Subcutaneous abdominal adipose tissue (tissue), 5 donors: ENCODE measurements at regions not wholly inside any gene's neighbourhood (a gene's known extent, or its start where the extent isn't known, plus 50 kb on each side); places are given as distances from the start of the nearest gene placed in this dataset.

ENCODE experiments used
- H3K27ac ChIP-seq: one replicate; pipeline ENCODE4 v1.7.0; 2013; ENCODE audit warnings: low read depth, mild to moderate bottlenecking, inconsistent platforms, low read length, moderate library complexity
- H3K27me3 ChIP-seq, 5 donors: one replicate each; pipeline ENCODE4 v1.7.0; 2013; ENCODE audit warnings: low read length in 5 of 5, inconsistent platforms in 1 of 5; ENCODE audit not compliant: control insufficient read depth in 5 of 5, insufficient read depth in 4 of 5
- H3K36me3 ChIP-seq, 5 donors: one replicate each; pipeline ENCODE4 v1.7.0; 2013; ENCODE audit warnings: low read length in 5 of 5; ENCODE audit not compliant: control insufficient read depth in 5 of 5, insufficient read depth in 5 of 5
- H3K4me1 ChIP-seq, 5 donors: one replicate each; pipeline ENCODE4 v1.7.0; 2013; ENCODE audit warnings: low read length in 5 of 5, mild to moderate bottlenecking in 3 of 5, moderate library complexity in 1 of 5; ENCODE audit not compliant: control insufficient read depth in 5 of 5, insufficient read depth in 5 of 5
- H3K4me3 ChIP-seq, 5 donors: one replicate each; pipeline ENCODE4 v1.7.0; 2013; ENCODE audit warnings: low read length in 5 of 5, low read depth in 1 of 5
- H3K9ac ChIP-seq, 5 donors: one replicate each; pipeline ENCODE4 v1.7.0; 2013; ENCODE audit warnings: low read length in 5 of 5, mild to moderate bottlenecking in 4 of 5, moderate library complexity in 3 of 5
- H3K9me3 ChIP-seq, 5 donors: one replicate each; pipeline ENCODE4 v1.7.0; 2013; ENCODE audit warnings: low read length in 5 of 5; ENCODE audit not compliant: control insufficient read depth in 5 of 5
- donor health status: healthy.
- donor health status: healthy.
- donor health status: healthy.
- donor health status: healthy.
- donor health status: healthy.

- no peak overlapping the region for H3K9ac ChIP-seq
- no peaks in the 10 kb centered on the region for H3K9me3 ChIP-seq
- no peaks in the 10 kb centered on the region for H3K36me3 ChIP-seq
- H3K27ac ChIP-seq, result no peak overlapping the region
- no peak overlapping the region for H3K4me3 ChIP-seq
- no peaks in the 10 kb centered on the region for H3K4me1 ChIP-seq
- no peaks in the 10 kb centered on the region for H3K27me3 ChIP-seq
Observed at GRCh38 chr6:3958255-3958654, 109.1 kb downstream of the FAM50B start.

DNA sequence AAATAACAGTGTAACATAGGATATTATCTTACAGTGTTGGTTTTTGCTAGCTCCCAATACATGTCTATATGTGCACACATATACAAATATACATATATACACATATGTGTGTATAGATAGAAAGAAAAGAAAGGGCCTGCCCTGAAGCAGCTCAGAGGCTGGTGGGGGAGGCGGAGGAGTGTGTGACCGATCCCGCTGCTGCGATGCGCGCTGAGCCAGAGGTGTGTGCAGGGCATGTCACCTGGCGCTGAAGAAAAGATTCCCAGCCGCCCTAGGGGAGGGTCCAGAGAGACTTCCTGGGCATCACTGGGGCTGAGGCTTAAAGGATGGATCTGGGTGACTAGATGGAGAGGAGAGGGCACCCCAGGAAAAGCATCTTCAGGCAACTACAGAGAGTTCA, 110.2 kb downstream of the FAM50B start:
- Histone ChIP-seq H3K27me3 (no peaks in the 10 kb centered on the region), H3K9ac (no peak overlapping the region), H3K9me3 (no peaks in the 10 kb centered on the region), H3K27ac (no peak overlapping the region), H3K36me3 (no peaks in the 10 kb centered on the region), H3K4me3 (no peak overlapping the region), H3K4me1 (peaks cover 0 to 10% (median 0%) of the 10 kb centered on the region in 5 donors)

GRCh38 chr6:3960754-3961361, 111.7 kb downstream of the FAM50B start:
- Histone ChIP-seq H3K36me3 (no peaks in the 10 kb centered on the region), H3K27me3 (no peaks in the 10 kb centered on the region), H3K9ac (no peak overlapping the region), H3K27ac (no peak overlapping the region), H3K4me3 (no peak overlapping the region), H3K4me1 (peaks cover 0 to 19% (median 0%) of the 10 kb centered on the region in 5 donors), H3K9me3 (no peaks in the 10 kb centered on the region)

- H3K4me1 ChIP-seq, result peaks cover 0 to 19% (median 0%) of the 10 kb centered on the region in 5 donors
- H3K36me3 ChIP-seq, result no peaks in the 10 kb centered on the region
- no peak overlapping the region for H3K4me3 ChIP-seq
- no peaks in the 10 kb centered on the region for H3K9me3 ChIP-seq
- H3K27ac ChIP-seq, result no peak overlapping the region
- H3K9ac ChIP-seq, result no peak overlapping the region
- no peaks in the 10 kb centered on the region for H3K27me3 ChIP-seq
Observed at GRCh38 chr6:3961581-3962215, 112.5 kb downstream of the FAM50B start.

DNA sequence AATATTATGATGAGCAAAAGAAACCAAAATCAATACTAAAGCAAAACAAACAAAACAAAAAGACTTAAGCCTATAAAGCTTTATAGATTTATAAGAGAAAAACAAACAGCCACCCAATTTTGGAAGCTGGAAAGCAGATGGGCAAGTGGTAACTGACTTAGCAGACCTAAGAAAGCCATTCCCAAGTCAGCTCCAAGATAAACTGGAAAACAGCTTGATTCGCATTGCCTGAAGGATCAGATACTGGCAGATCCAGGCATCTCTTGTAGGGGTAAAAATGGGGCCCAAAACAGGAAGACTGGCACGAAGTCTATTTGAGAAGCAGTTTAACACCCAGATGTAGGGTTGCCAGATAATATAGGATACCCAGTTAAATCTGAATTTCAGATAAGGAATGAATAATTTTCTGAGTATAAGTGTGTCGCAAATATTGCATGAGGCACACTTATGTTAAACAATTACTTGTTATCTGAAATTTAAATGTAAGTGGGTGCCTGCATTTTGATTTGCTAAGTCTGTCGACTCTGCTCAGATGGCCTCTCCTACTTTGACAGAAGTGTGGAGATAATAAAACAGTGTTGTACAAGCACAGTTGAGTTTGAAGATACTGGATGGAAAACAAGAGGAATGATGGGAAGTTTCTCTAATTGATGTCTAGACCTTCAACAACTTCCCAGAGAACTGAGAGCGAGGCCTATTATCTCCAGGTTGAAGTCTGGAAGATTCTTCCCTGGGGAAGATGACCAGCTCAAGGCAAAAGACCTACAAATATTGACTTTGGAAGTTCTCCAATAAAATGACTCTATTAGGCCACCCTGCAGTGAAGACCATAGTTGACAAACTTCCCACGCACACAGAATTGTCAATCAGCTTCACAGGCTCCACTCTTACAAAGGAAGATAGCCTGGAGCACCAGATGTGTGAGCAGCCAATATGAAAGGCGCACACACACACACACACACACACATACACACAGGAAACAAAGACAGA, 113.4 kb downstream of the FAM50B start:
- Histone ChIP-seq H3K4me3 (no peak overlapping the region), H3K27ac (no peak overlapping the region), H3K27me3 (no peaks in the 10 kb centered on the region), H3K36me3 (no peaks in the 10 kb centered on the region), H3K9me3 (no peaks in the 10 kb centered on the region), H3K9ac (no peak overlapping the region), H3K4me1 (peaks cover 0 to 19% (median 0%) of the 10 kb centered on the region in 5 donors)

GRCh38 chr6:3963426-3963825, 114.3 kb downstream of the FAM50B start:
- H3K4me1 ChIP-seq, result peaks cover 0 to 19% (median 0%) of the 10 kb centered on the region in 5 donors
- H3K9ac ChIP-seq, result no peak overlapping the region
- no peaks in the 10 kb centered on the region for H3K36me3 ChIP-seq
- H3K9me3 ChIP-seq, result no peaks in the 10 kb centered on the region
- no peak overlapping the region for H3K4me3 ChIP-seq
- H3K27me3 ChIP-seq, result no peaks in the 10 kb centered on the region
- no peak overlapping the region for H3K27ac ChIP-seq

DNA sequence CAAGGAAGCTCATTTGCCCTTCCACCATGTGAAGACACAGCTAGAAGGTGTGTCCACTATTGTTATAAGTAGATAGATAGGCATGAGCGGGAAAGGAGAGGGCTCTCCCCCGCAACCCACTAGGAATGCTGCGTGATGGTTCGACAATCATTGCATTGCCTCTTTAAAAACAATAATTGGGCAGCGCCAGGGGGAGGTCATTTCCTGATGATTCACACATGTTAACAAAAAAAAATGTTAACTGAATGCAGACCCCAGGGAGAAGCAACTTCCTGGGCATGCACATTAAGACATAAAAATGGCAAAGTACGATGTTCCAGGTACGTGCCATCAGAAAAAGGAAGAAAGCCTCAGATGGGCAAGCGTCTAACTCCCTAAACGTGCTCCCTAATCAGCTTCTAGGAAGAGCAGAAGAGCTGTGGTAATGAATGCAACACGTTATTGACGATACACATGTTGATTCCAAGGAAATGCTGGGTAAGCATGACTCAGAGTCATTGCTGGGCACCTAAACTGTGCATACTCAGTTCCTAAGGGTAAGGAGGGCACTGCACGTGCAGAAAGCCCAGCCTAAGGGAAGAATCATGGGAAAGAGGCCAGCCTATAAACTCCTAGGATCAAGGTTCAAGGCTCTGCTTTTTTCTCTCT, 113.7 kb downstream of the FAM217A start:
- Histone ChIP-seq H3K36me3 (no peaks in the 10 kb centered on the region), H3K27ac (no peak overlapping the region), H3K4me1 (peaks cover 0 to 19% (median 0%) of the 10 kb centered on the region in 5 donors), H3K9ac (no peak overlapping the region), H3K9me3 (no peaks in the 10 kb centered on the region), H3K4me3 (no peak overlapping the region), H3K27me3 (no peaks in the 10 kb centered on the region)

DNA sequence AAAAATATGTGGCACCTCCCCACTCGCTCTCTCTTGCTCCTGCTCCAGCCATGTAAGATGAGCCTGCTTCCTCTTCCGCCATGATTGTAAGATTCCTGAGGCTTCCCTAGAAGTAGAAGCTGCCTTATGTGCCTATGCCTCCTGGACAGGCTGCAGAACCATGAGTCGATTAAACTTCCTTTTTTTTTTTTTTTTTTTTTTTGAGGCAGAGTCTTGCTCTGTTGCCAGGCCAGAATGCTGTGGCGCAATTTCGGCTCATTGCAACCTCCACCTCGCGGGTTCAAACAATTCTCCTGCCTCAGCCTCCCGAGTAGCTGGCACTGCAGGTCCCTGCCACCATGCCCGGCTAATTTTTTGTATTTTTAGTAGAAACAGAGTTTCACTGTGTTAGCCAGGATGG, 112.5 kb downstream of the FAM217A start:
- no peaks in the 10 kb centered on the region for H3K27me3 ChIP-seq
- H3K36me3 ChIP-seq, result no peaks in the 10 kb centered on the region
- H3K4me1 ChIP-seq, result peaks cover 0 to 19% (median 0%) of the 10 kb centered on the region in 5 donors
- H3K27ac ChIP-seq, result no peak overlapping the region
- no peak overlapping the region for H3K9ac ChIP-seq
- no peaks in the 10 kb centered on the region for H3K9me3 ChIP-seq
- H3K4me3 ChIP-seq, result no peak overlapping the region

GRCh38 chr6:3970097-3970496, 108.8 kb downstream of the FAM217A start:
- no peaks in the 10 kb centered on the region for H3K9me3 ChIP-seq
- no peak overlapping the region for H3K4me3 ChIP-seq
- no peaks in the 10 kb centered on the region for H3K36me3 ChIP-seq
- H3K4me1 ChIP-seq, result peaks cover 0 to 5% (median 0%) of the 10 kb centered on the region in 5 donors
- H3K9ac ChIP-seq, result no peak overlapping the region
- no peak overlapping the region for H3K27ac ChIP-seq
- no peaks in the 10 kb centered on the region for H3K27me3 ChIP-seq
